Ascending aorta (tissue), 2 donors: ENCODE measurements at regions not wholly inside any gene's neighbourhood (a gene's known extent, or its start where the extent isn't known, plus 50 kb on each side); places are given as distances from the start of the nearest gene placed in this dataset.

Experiments
- DNase-seq, 2 donors: peaks; one replicate each; pipeline ENCODE4 v3.0.0-alpha.2; 2019; ENCODE audit warnings: low spot score in 2 of 2
- H3K27ac ChIP-seq, 2 donors: fragments of 200-600 bp; sonication (generic); one replicate each; pipeline ENCODE4 v1.5.1; 2016 to 2017; ENCODE audit warnings: mild to moderate bottlenecking in 1 of 2
- H3K27me3 ChIP-seq: fragments of 200-600 bp; sonication (generic); one replicate; pipeline ENCODE4 v1.5.1; 2017
- H3K36me3 ChIP-seq, 2 donors: fragments of 200-600 bp; sonication (generic); one replicate each; pipeline ENCODE4 v1.5.1; 2016
- H3K4me1 ChIP-seq, 2 donors: fragments of 200-600 bp; sonication (generic); one replicate each; pipeline ENCODE4 v1.5.1; 2016 to 2017; ENCODE audit warnings: mild to moderate bottlenecking in 1 of 2
- H3K4me3 ChIP-seq, 2 donors: fragments of 200-600 bp; sonication (generic); one replicate each; pipeline ENCODE4 v1.5.1; 2016 to 2017; ENCODE audit warnings: mild to moderate bottlenecking in 1 of 2
- H3K9me3 ChIP-seq, 2 donors: fragments of 200-600 bp; sonication (generic); one replicate each; pipeline ENCODE4 v1.5.1; 2016
- intact Hi-C: fragments of 100-400 bp; cut with DNase I; formaldehyde crosslinking; loops from one replicate; pipeline ENCODE4 v1.15.1; 2023
- TF ChIP-seq, protein P1 (sequence below), 3 experiments: fragments of 200-600 bp in 2 of 3; fragments of 450-650 bp in 1 of 3; sonication (generic) in 2 of 3; IDR thresholded peaks; one replicate each; pipeline ENCODE4 v1.5.1; 2016 to 2019; ENCODE audit warnings: antibody characterized with exemption in 3 of 3, mild to moderate bottlenecking in 1 of 3, moderate library complexity in 1 of 3

DNA sequence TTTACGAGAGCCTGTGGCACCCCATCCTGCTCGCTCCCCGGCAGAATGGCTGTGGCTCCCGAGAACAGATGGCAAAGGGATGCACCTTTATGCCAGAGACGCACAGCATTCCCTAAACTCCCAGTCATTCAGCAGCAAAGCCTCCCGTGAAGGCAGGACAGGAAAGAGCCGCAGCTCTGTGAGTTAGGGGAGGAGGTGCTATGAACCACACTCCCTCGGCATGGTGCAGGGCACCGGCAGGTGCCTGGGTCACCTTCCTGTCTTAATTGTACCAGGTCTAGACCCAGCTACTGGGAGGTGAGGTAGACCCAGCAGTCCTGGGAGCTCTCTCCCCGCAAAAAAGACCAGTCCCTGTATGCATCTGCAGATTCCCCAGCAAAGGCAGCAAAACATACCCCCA is 149.8 kb downstream of the TWIST2 start:
- H3K36me3 ChIP-seq, result no peaks in the 10 kb centered on the region
- TF ChIP-seq, protein P1, sequence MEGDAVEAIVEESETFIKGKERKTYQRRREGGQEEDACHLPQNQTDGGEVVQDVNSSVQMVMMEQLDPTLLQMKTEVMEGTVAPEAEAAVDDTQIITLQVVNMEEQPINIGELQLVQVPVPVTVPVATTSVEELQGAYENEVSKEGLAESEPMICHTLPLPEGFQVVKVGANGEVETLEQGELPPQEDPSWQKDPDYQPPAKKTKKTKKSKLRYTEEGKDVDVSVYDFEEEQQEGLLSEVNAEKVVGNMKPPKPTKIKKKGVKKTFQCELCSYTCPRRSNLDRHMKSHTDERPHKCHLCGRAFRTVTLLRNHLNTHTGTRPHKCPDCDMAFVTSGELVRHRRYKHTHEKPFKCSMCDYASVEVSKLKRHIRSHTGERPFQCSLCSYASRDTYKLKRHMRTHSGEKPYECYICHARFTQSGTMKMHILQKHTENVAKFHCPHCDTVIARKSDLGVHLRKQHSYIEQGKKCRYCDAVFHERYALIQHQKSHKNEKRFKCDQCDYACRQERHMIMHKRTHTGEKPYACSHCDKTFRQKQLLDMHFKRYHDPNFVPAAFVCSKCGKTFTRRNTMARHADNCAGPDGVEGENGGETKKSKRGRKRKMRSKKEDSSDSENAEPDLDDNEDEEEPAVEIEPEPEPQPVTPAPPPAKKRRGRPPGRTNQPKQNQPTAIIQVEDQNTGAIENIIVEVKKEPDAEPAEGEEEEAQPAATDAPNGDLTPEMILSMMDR (IDR thresholded peaks at IDR 0.05), result no peak
- no peak overlapping the region for H3K4me3 ChIP-seq
- H3K4me1 ChIP-seq, result peaks cover 0 to 6% of the 10 kb centered on the region in 2 donors
- H3K27me3 ChIP-seq, result no peaks in the 10 kb centered on the region
- no peak overlapping the region for H3K27ac ChIP-seq
- DNase-seq, result no peak
- intact Hi-C loops, result no loop called here
- peaks cover 0 to 9% of the 10 kb centered on the region in 2 donors for H3K9me3 ChIP-seq
